AG10803 (cell line): ENCODE measurements at regions not wholly inside any gene's neighbourhood (a gene's known extent, or its start where the extent isn't known, plus 50 kb on each side); places are given as distances from the start of the nearest gene placed in this dataset.

Source experiments
- DNase-seq: peaks from one replicate; pipeline ENCODE4 v3.0.0; 2010; ENCODE audit warnings: low read depth
- H3K4me3 ChIP-seq: 2 replicates; pipeline ENCODE4 v1.5.1; 2011; ENCODE audit warnings: mild to moderate bottlenecking, low read length, control low read depth
- TF ChIP-seq, protein P1 (sequence below): conservative IDR thresholded peaks from 2 replicates; pipeline ENCODE4 v1.5.1; 2011; ENCODE audit warnings: mild to moderate bottlenecking, low read length, control low read depth, inconsistent platforms

DNA sequence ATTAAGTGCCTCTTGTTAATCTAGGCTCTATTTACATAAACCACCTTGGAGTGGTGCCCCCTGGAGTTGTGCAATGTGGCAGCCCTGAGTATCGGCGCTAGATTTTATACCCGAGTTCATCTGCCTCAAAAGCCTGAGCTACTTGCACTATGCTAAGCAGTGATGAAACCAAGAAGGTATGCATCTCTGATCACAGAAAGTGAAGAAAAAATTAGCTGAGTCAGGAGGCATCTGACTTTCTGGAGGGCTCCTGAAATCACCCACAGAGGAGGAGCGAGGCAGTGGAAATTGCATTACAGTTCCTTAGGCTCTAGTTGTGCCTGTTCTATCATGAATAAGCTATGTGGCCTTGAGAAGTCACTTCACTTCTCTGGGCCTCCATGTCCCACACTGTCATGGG, 80.3 kb upstream of the PSMD7 start:
- TF ChIP-seq, protein P1, sequence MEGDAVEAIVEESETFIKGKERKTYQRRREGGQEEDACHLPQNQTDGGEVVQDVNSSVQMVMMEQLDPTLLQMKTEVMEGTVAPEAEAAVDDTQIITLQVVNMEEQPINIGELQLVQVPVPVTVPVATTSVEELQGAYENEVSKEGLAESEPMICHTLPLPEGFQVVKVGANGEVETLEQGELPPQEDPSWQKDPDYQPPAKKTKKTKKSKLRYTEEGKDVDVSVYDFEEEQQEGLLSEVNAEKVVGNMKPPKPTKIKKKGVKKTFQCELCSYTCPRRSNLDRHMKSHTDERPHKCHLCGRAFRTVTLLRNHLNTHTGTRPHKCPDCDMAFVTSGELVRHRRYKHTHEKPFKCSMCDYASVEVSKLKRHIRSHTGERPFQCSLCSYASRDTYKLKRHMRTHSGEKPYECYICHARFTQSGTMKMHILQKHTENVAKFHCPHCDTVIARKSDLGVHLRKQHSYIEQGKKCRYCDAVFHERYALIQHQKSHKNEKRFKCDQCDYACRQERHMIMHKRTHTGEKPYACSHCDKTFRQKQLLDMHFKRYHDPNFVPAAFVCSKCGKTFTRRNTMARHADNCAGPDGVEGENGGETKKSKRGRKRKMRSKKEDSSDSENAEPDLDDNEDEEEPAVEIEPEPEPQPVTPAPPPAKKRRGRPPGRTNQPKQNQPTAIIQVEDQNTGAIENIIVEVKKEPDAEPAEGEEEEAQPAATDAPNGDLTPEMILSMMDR, result no peak
- H3K4me3 ChIP-seq, result no peak overlapping the region
- DNase-seq, result no peak

DNA sequence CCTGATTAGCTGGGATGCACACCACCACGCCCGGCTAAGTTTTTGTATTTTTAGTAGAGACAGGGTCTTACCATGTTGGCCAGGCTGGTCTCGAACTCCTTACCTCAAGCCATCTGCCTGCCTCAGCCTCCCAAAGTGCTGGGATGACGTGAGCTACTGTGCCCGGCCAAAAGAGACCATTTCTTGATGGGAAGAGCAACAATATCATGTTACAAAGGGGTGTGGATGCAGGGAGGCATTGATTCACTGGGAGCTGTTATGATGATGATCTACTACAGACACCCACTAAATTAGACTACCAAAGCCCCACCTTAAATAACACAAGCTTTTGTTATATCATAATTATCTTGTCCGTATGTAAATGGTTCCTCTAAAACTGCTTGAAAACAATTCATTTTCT, 81.4 kb upstream of the PSMD7 start:
- TF ChIP-seq, protein P1, result no peak
- no peak overlapping the region for H3K4me3 ChIP-seq
- DNase-seq, result no peak

DNA sequence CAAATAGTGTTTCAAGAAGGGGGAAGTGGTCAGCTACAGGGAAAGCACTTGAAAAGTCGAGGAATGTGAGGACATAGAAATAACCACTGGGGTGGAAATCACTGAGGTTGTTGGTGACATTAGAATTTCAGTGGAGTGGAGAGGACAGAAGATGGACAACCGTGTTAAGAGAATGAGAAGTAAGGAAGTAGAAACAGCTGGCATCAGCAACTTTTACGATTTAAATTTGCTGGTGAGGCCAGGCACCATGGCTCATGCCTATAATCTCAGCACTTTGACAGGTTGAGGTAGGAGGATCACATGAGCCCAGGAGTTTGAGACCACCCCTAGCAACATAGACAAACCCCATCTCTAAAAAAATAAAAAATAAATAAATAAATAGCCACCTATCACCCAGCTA, 83.2 kb upstream of the PSMD7 start:
- H3K4me3 ChIP-seq, result no peak overlapping the region
- TF ChIP-seq, protein P1, result no peak
- no peak for DNase-seq

DNA sequence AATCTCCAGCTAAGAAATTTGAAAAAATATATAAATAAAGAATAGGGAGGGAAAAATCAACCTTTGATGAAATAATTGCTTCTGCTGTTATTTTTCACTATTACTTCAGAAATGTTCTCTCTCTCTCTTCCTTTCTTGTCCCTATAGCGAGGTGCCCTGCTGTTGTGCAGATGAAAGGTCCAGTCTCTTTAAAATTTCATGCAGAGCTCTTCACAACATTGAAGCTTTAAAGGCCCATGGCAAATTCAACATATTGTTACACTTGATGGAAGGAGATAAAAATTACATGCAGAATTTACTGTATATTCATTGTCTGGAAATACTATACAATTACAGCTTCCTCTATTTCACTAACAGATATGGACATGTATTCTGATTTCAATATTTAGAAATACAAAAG, 86.4 kb upstream of the PSMD7 start:
- TF ChIP-seq, protein P1, result no peak
- H3K4me3 ChIP-seq, result no peak overlapping the region
- no peak for DNase-seq

DNA sequence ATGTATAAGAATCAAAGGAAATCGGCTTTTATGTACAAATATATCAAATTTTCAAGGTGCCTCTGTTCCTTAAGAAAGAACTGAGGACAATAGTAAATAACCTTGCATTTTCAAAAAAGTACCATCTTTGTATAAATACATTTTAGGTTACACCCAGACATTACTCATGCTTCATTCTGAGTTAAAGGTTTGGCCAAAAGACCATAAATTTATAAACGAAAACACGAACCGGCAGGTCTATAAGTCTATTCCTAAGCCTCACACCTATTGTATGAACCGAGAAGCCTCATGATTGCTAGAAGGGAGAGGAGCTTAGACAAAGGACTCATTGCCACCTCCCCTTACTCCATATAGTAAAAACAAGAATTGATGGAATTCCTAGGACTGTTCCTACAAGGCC, 94.6 kb upstream of the PSMD7 start:
- H3K4me3 ChIP-seq, result no peak overlapping the region
- TF ChIP-seq, protein P1, result no peak
- no peak for DNase-seq

DNA sequence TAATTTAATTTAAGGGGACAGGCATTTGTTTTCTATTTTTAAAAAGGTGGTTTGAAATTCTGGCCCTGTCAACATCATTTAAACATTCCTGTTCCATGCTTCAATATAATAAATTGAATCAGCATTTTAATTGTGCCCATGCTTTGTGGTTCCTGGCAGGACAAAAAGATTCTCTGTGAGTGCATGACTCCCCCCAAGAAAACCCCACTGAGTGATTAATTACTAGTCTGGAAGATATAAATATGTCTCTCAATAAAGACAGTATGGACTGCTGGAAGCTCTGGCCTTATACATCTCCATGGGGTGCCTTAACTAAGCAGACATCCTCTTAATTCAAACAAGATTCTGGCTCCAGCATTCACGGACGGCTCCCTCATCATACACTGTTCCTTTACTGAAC, 95.0 kb upstream of the PSMD7 start:
- no peak overlapping the region for H3K4me3 ChIP-seq
- no peak for DNase-seq
- TF ChIP-seq, protein P1, result no peak

DNA sequence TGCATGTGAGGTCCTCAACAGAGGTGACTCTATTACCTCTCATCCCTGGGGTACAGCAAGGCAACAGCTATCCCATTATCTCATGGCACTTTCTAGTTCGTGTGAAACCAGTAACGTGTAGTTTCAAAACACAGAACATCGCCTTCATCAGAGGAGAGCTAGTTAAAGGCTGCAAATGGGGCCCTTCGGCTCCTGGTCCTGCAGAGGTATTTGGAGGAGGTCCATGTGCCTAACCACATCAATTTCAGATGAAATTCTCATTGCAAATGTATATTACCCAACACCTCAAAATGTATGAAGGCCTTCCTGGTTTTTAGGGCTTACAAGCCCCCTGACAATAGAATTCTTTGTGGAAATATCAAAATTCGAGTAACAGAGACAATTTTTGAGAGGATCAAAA, 95.7 kb upstream of the PSMD7 start:
- DNase-seq, result no peak
- no peak overlapping the region for H3K4me3 ChIP-seq
- TF ChIP-seq, protein P1, result no peak
